HepG2 (cell line): ENCODE measurements at regions not wholly inside any gene's neighbourhood (a gene's known extent, or its start where the extent isn't known, plus 50 kb on each side); places are given as distances from the start of the nearest gene placed in this dataset.

Source experiments
- ATAC-seq: fragments of 200-7000 bp; cut with Tn5 transposase; 3 replicates; pipeline ENCODE4 v1.9.1; 2020; ENCODE audit warnings: mild to moderate bottlenecking, moderate library complexity
- BruUV-seq: library from RNA; stranded (reverse); fragments of 400-500 nt; replicated peaks from 2 replicates; lab custom pipeline; 2021; lab: Mats Ljungman, UMichigan
- CTCF ChIA-PET: fragments of 300-600 bp; formaldehyde crosslinking; extraction: SDS; loops from one replicate; lab custom pipeline; 2021; ENCODE audit warnings: low total read pairs, inconsistent platforms, low intra/inter-chr PET ratio; lab: Yijun Ruan, JAX
- POLR2A ChIA-PET: fragments of 350-600 bp; sonication (Branson Sonifier 250); formaldehyde crosslinking; loops from one replicate; lab custom pipeline; 2020; ENCODE audit warnings: antibody characterized with exemption, inconsistent platforms; lab: Yijun Ruan, JAX
- DNase-seq: peaks from one replicate; pipeline ENCODE4 v3.0.0-alpha.2; 2015; ENCODE audit warnings: low spot score
- FAIRE-seq: peaks from 3 replicates; lab custom pipeline; 2011; peaks lifted over from hg19 to GRCh38; lab: Jason Lieb, UNC
- H2AFZ ChIP-seq: one replicate; pipeline ENCODE4 v1.6.1; 2011; ENCODE audit warnings: low read length, inconsistent platforms
- H3K27ac ChIP-seq: fragments of 300-600 bp; 3 replicates; pipeline ENCODE4 v1.8.0; 2011; ENCODE audit warnings: mixed run types, mild to moderate bottlenecking, mixed read lengths, low read length, inconsistent platforms; ENCODE audit not compliant: insufficient read depth; ENCODE audit errors: extremely low read length
- H3K27me3 ChIP-seq, 2 experiments: fragments of 200-600 bp in 1 of 2; 2 replicates in 1 of 2; 3 replicates in 1 of 2; pipeline versions ENCODE4 v1.6.0 to v1.8.0; 2011; ENCODE audit warnings: low read length in 2 of 2, mild to moderate bottlenecking in 2 of 2, moderate library complexity in 2 of 2, inconsistent platforms in 1 of 2; ENCODE audit not compliant: insufficient read depth in 2 of 2, control insufficient read depth in 1 of 2
- H3K36me3 ChIP-seq, 2 experiments: fragments of 200-600 bp in 1 of 2; replicated peaks in 1 of 2; 2 replicates in 1 of 2; 3 replicates in 1 of 2; pipeline versions ENCODE4 v1.5.1 to v1.8.0; 2011; ENCODE audit warnings: low read length in 2 of 2, inconsistent platforms in 1 of 2; ENCODE audit not compliant: insufficient read depth in 2 of 2, control insufficient read depth in 1 of 2
- H3K4me1 ChIP-seq: 2 replicates; pipeline ENCODE4 v1.5.1; 2012; ENCODE audit warnings: low read length, inconsistent platforms; ENCODE audit not compliant: insufficient read depth
- H3K4me2 ChIP-seq: 2 replicates; pipeline ENCODE4 v1.6.0; 2011; ENCODE audit warnings: low read depth, low read length, inconsistent platforms
- H3K4me3 ChIP-seq, 3 experiments: fragments of 200-600 bp in 1 of 3; sonication (generic), shearing (Covaris generic) in 1 of 3; replicated peaks in 1 of 3; 2 replicates each; pipeline ENCODE4 v1.5.1; 2011 to 2016; ENCODE audit warnings: low read length in 3 of 3, inconsistent platforms in 2 of 3, low read depth in 2 of 3, mild to moderate bottlenecking in 2 of 3, control low read depth in 1 of 3, mixed read lengths in 1 of 3; ENCODE audit not compliant: insufficient read depth in 1 of 3
- H3K79me2 ChIP-seq: one replicate; pipeline ENCODE4 v1.6.1; 2011; ENCODE audit warnings: low read length, inconsistent platforms; ENCODE audit not compliant: insufficient read depth
- H3K9ac ChIP-seq: 2 replicates; pipeline ENCODE4 v1.6.0; 2011; ENCODE audit warnings: mild to moderate bottlenecking, low read depth, low read length, inconsistent platforms; ENCODE audit not compliant: insufficient read depth
- H3K9me3 ChIP-seq: 2 replicates; pipeline ENCODE4 v1.5.1; 2012; ENCODE audit warnings: mild to moderate bottlenecking, low read length
- H4K20me1 ChIP-seq: 2 replicates; pipeline ENCODE4 v1.6.0; 2011; ENCODE audit warnings: inconsistent platforms, mild to moderate bottlenecking, low read length, moderate library complexity; ENCODE audit not compliant: insufficient read depth
- EP300 ChIP-seq, 3 experiments: sonication (generic) in 1 of 3; formaldehyde crosslinking in 1 of 3; IDR thresholded peaks; 2 replicates each; pipeline versions ENCODE4 v1.5.1 to v1.6.1; 2011 to 2020; ENCODE audit warnings: low read depth in 2 of 3, low read length in 2 of 3, borderline replicate concordance in 1 of 3, improper control_type of control experiment in 1 of 3, mild to moderate bottlenecking in 1 of 3, missing genetic modification reagents in 1 of 3, moderate library complexity in 1 of 3
- GABPB1 ChIP-seq: IDR thresholded peaks from 2 replicates; pipeline ENCODE4 v1.6.1; 2016; ENCODE audit warnings: mild to moderate bottlenecking, missing genetic modification reagents, moderate library complexity, missing compliant biosample characterization
- GATAD2A ChIP-seq: IDR thresholded peaks from 2 replicates; pipeline ENCODE4 v1.6.1; 2016
- KMT2B ChIP-seq: IDR thresholded peaks from 2 replicates; pipeline ENCODE4 v1.6.1; 2016; ENCODE audit warnings: missing genetic modification reagents, missing compliant biosample characterization
- MTA1 ChIP-seq: sonication (generic); formaldehyde crosslinking; IDR thresholded peaks from 2 replicates; pipeline ENCODE4 v1.4.0; 2020; ENCODE audit warnings: missing genetic modification reagents, mild to moderate bottlenecking, borderline replicate concordance
- NFRKB ChIP-seq: fragments of 450-650 bp; IDR thresholded peaks from 2 replicates; pipeline ENCODE4 v1.6.1; 2017
- SRF ChIP-seq: IDR thresholded peaks from 2 replicates; pipeline ENCODE4 v1.6.1; 2011; ENCODE audit warnings: mild to moderate bottlenecking, low read depth, low read length, moderate library complexity
- ZBTB39 ChIP-seq: sonication (generic); formaldehyde crosslinking; IDR thresholded peaks from 2 replicates; pipeline ENCODE4 v1.5.0; 2020; ENCODE audit warnings: missing genetic modification reagents
- ZNF205 ChIP-seq: IDR thresholded peaks from 2 replicates; pipeline ENCODE4 v1.6.1; 2018; ENCODE audit warnings: missing biosample characterization, missing genetic modification reagents
- ZNF234 ChIP-seq: sonication (generic); formaldehyde crosslinking; conservative IDR thresholded peaks from 2 replicates; pipeline ENCODE4 v1.5.1; 2020; ENCODE audit warnings: mild to moderate bottlenecking, missing genetic modification reagents
- ZNF326 ChIP-seq: sonication (generic); formaldehyde crosslinking; IDR thresholded peaks from 2 replicates; pipeline ENCODE4 v1.4.0; 2020; ENCODE audit warnings: missing genetic modification reagents, borderline replicate concordance
- ZNF331 ChIP-seq: sonication (generic); formaldehyde crosslinking; IDR thresholded peaks from 2 replicates; pipeline ENCODE4 v1.4.0; 2020; ENCODE audit warnings: missing genetic modification reagents
- ZNF660 ChIP-seq: sonication (generic); formaldehyde crosslinking; IDR thresholded peaks from 2 replicates; pipeline ENCODE4 v1.5.1; 2020; ENCODE audit warnings: mild to moderate bottlenecking, low read depth, missing genetic modification reagents, borderline replicate concordance
- ZNF747 ChIP-seq: sonication (generic); formaldehyde crosslinking; IDR thresholded peaks from 2 replicates; pipeline ENCODE4 v1.8.1; 2023; ENCODE audit warnings: missing genetic modification reagents, mild to moderate bottlenecking, borderline replicate concordance
- ZNF772 ChIP-seq: sonication (generic); formaldehyde crosslinking; IDR thresholded peaks from 2 replicates; pipeline ENCODE4 v1.5.0; 2020; ENCODE audit warnings: mild to moderate bottlenecking, missing genetic modification reagents
- WGBS: methylation state at CpG from one replicate; pipeline ENCODE4 v1.1.6; 2017; ENCODE audit warnings: low lambda C conversion rate; 5-methylcytosine and 5-hydroxymethylcytosine counted together
- in situ Hi-C: cut with HindIII; loops from 2 replicates; pipeline ENCODE4 v1.10.0; 2017; ENCODE audit warnings: low pct_unique_long_range_greater_than_20kb; ENCODE audit not compliant: extremely low pct_ligation_motif_present
- intact Hi-C: fragments of 100-400 bp; cut with micrococcal nuclease; formaldehyde crosslinking; loops from one replicate; pipeline ENCODE4 v1.10.0; 2022; ENCODE audit not compliant: unreplicated experiment
- TF ChIP-seq, protein P1 (sequence below), 2 experiments: IDR thresholded peaks; 2 replicates each; pipeline ENCODE4 v1.6.1; 2011 to 2012; ENCODE audit warnings: low read length in 2 of 2, borderline replicate concordance in 1 of 2, low read depth in 1 of 2, mild to moderate bottlenecking in 1 of 2, moderate library complexity in 1 of 2

GRCh38 chr1:244989813-244990212, 125.5 kb upstream of the HNRNPU start:
- no peaks in the 10 kb centered on the region for H3K27me3 ChIP-seq
- no peaks in the 10 kb centered on the region for H4K20me1 ChIP-seq
- intact Hi-C loops (no loop called here), in situ Hi-C loops (no loop called here)
- H3K36me3 ChIP-seq: no peaks in the 10 kb centered on the region
- ATAC-seq (no peak), DNase-seq (no peak), FAIRE-seq (no peak)
- H3K4me3 ChIP-seq: no peak overlapping the region
- no peak overlapping the region for H3K4me2 ChIP-seq
- H2AFZ ChIP-seq: no peak overlapping the region
- no peaks in the 10 kb centered on the region for H3K79me2 ChIP-seq
- BruUV-seq: no TSS peak
- CTCF ChIA-PET: no interaction called here
- no peak overlapping the region for H3K27ac ChIP-seq
- no peaks in the 10 kb centered on the region for H3K4me1 ChIP-seq
- 95% methylated on average over 7 of the region's 7 CpGs for WGBS
- no peaks in the 10 kb centered on the region for H3K9me3 ChIP-seq
- no peak overlapping the region for H3K9ac ChIP-seq
- POLR2A ChIA-PET: no interaction called here
- TF ChIP-seq ZNF772 (CRISPR knock-in tag) (no peak), GABPB1 (CRISPR knock-in tag) (no peak), ZNF234 (CRISPR knock-in tag) (no peak), MTA1 (CRISPR knock-in tag) (no peak), ZNF331 (CRISPR knock-in tag) (no peak), ZBTB39 (CRISPR knock-in tag) (no peak), ZNF326 (CRISPR knock-in tag) (no peak), EP300 (IDR thresholded peaks at IDR 0.05; ENCODE audit: low read depth in 2 of 2, low read length in 2 of 2) (no peak), EP300 (CRISPR knock-in tag; IDR thresholded peaks at IDR 0.05; ENCODE audit: borderline replicate concordance) (no peak), ZNF660 (CRISPR knock-in tag) (no peak), SRF (no peak), NFRKB (no peak), ZNF205 (CRISPR knock-in tag) (no peak), GATAD2A (no peak), ZNF747 (CRISPR knock-in tag) (no peak), KMT2B (CRISPR knock-in tag) (no peak)
- TF ChIP-seq, protein P1, sequence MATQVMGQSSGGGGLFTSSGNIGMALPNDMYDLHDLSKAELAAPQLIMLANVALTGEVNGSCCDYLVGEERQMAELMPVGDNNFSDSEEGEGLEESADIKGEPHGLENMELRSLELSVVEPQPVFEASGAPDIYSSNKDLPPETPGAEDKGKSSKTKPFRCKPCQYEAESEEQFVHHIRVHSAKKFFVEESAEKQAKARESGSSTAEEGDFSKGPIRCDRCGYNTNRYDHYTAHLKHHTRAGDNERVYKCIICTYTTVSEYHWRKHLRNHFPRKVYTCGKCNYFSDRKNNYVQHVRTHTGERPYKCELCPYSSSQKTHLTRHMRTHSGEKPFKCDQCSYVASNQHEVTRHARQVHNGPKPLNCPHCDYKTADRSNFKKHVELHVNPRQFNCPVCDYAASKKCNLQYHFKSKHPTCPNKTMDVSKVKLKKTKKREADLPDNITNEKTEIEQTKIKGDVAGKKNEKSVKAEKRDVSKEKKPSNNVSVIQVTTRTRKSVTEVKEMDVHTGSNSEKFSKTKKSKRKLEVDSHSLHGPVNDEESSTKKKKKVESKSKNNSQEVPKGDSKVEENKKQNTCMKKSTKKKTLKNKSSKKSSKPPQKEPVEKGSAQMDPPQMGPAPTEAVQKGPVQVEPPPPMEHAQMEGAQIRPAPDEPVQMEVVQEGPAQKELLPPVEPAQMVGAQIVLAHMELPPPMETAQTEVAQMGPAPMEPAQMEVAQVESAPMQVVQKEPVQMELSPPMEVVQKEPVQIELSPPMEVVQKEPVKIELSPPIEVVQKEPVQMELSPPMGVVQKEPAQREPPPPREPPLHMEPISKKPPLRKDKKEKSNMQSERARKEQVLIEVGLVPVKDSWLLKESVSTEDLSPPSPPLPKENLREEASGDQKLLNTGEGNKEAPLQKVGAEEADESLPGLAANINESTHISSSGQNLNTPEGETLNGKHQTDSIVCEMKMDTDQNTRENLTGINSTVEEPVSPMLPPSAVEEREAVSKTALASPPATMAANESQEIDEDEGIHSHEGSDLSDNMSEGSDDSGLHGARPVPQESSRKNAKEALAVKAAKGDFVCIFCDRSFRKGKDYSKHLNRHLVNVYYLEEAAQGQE (IDR thresholded peaks at IDR 0.05; ENCODE audit: borderline replicate concordance in 1 of 2, low read depth in 1 of 2, low read length in 2 of 2): no peak
